DOHH2 (cell line): ENCODE measurements at regions not wholly inside any gene's neighbourhood (a gene's known extent, or its start where the extent isn't known, plus 50 kb on each side); places are given as distances from the start of the nearest gene placed in this dataset.

Experiments used
- CTCF ChIP-seq: fragments of 200-600 bp; sonication (generic); IDR thresholded peaks from one replicate; pipeline ENCODE4 v1.5.1; 2014; ENCODE audit warnings: antibody characterized with exemption, mild to moderate bottlenecking, low read depth, low read length; ENCODE audit not compliant: poor library complexity, severe bottlenecking
- EZH2phosphoT487 ChIP-seq: fragments of 200-600 bp; sonication (generic); IDR thresholded peaks from 2 replicates; pipeline ENCODE4 v1.6.1; 2017; ENCODE audit warnings: borderline replicate concordance, mild to moderate bottlenecking, antibody characterized with exemption, low read length, moderate library complexity, mixed read lengths

- TF ChIP-seq CTCF = no peak
- no peak for TF ChIP-seq EZH2phosphoT487
These were observed 691.0 kb upstream of the SEL1L start for GRCh38 chr14:82224610-82225009.
